Smooth muscle cell (in vitro differentiated cells): ENCODE measurements at regions not wholly inside any gene's neighbourhood (a gene's known extent, or its start where the extent isn't known, plus 50 kb on each side); places are given as distances from the start of the nearest gene placed in this dataset.

Source experiments
- DNase-seq: peaks from one replicate; lab custom pipeline; 2025; ENCODE audit not compliant: unreplicated experiment; lab: John Stamatoyannopoulos, UW
- H2AFZ ChIP-seq: fragments of 200-600 bp; sonication (generic); 2 replicates; pipeline ENCODE4 v1.6.0; 2016; ENCODE audit warnings: antibody characterized with exemption, low read depth, mild to moderate bottlenecking
- H3F3A ChIP-seq: fragments of 200-600 bp; sonication (generic); 2 replicates; pipeline ENCODE4 v1.6.0; 2017; ENCODE audit warnings: antibody characterized with exemption, low read depth
- H3K27ac ChIP-seq: fragments of 200-600 bp; sonication (generic); 2 replicates; pipeline ENCODE4 v1.5.1; 2016; ENCODE audit warnings: low read depth, mild to moderate bottlenecking
- H3K27me3 ChIP-seq: fragments of 200-600 bp; sonication (generic); 2 replicates; pipeline ENCODE4 v1.6.1; 2016; ENCODE audit warnings: low read depth, mild to moderate bottlenecking
- H3K36me3 ChIP-seq: fragments of 200-600 bp; sonication (generic); 2 replicates; pipeline ENCODE4 v1.5.1; 2016; ENCODE audit warnings: low read depth
- H3K4me1 ChIP-seq: fragments of 200-600 bp; sonication (generic); 2 replicates; pipeline ENCODE4 v1.5.1; 2016; ENCODE audit warnings: low read depth
- H3K4me2 ChIP-seq: fragments of 200-600 bp; sonication (generic); 2 replicates; pipeline ENCODE4 v1.6.0; 2016; ENCODE audit warnings: mild to moderate bottlenecking
- H3K4me3 ChIP-seq: fragments of 200-600 bp; sonication (generic); 2 replicates; pipeline ENCODE4 v1.5.1; 2016; ENCODE audit warnings: mild to moderate bottlenecking
- H3K79me2 ChIP-seq: fragments of 200-600 bp; sonication (generic); 2 replicates; pipeline ENCODE4 v1.6.0; 2016; ENCODE audit warnings: low read depth, mild to moderate bottlenecking
- H3K9ac ChIP-seq: fragments of 200-600 bp; sonication (generic); 2 replicates; pipeline ENCODE4 v1.6.0; 2016; ENCODE audit warnings: low read depth
- H3K9me3 ChIP-seq: fragments of 200-600 bp; sonication (generic); replicated peaks from 2 replicates; pipeline ENCODE4 v1.5.1; 2016; ENCODE audit warnings: low read depth
- H4K20me1 ChIP-seq: fragments of 200-600 bp; sonication (generic); 2 replicates; pipeline ENCODE4 v1.6.0; 2016; ENCODE audit warnings: low read depth
- WGBS: methylation state at CpG from one replicate; pipeline ENCODE4 v1.1.7; 2016; ENCODE audit warnings: low lambda C conversion rate; 5-methylcytosine and 5-hydroxymethylcytosine counted together
- TF ChIP-seq, protein P1 (sequence below): fragments of 200-600 bp; sonication (generic); IDR thresholded peaks from 2 replicates; pipeline ENCODE4 v1.5.1; 2017; ENCODE audit warnings: borderline replicate concordance, mild to moderate bottlenecking, antibody characterized with exemption; ENCODE audit not compliant: insufficient read depth, poor library complexity, severe bottlenecking

DNA sequence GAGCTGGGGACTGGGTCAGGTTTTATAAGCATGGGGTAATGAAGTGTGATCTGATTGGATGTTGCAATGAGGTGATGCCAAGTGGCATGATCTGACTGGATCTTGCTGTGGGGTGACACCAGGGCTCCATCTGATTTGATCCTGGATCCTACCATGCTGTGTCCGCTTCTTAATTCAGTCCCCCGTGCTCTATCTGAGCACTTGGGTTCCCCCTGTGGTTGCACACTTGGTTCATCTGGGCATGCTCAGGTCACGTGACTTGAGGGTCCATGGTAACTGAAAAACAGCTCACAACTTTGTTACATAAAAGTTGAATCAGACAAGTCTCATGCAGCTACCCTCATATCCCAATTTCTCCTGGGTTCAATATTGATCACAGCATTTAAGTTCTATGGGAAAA lies 448.6 kb upstream of the NRP1 start:
- Histone ChIP-seq H3K27ac (no peak overlapping the region), H3K36me3 (no peaks in the 10 kb centered on the region), H4K20me1 (no peaks in the 10 kb centered on the region), H3K79me2 (no peaks in the 10 kb centered on the region), H3K27me3 (no peaks in the 10 kb centered on the region), H3K4me1 (no peaks in the 10 kb centered on the region), H3K4me2 (no peak overlapping the region), H3K9me3 (no peaks in the 10 kb centered on the region), H3K9ac (no peak overlapping the region), H3F3A (no peaks in the 10 kb centered on the region), H2AFZ (no peak overlapping the region), H3K4me3 (no peak overlapping the region)
- 95% methylated on average over 3 of the region's 3 CpGs for WGBS
- DNase-seq, result no peak
- TF ChIP-seq, protein P1, sequence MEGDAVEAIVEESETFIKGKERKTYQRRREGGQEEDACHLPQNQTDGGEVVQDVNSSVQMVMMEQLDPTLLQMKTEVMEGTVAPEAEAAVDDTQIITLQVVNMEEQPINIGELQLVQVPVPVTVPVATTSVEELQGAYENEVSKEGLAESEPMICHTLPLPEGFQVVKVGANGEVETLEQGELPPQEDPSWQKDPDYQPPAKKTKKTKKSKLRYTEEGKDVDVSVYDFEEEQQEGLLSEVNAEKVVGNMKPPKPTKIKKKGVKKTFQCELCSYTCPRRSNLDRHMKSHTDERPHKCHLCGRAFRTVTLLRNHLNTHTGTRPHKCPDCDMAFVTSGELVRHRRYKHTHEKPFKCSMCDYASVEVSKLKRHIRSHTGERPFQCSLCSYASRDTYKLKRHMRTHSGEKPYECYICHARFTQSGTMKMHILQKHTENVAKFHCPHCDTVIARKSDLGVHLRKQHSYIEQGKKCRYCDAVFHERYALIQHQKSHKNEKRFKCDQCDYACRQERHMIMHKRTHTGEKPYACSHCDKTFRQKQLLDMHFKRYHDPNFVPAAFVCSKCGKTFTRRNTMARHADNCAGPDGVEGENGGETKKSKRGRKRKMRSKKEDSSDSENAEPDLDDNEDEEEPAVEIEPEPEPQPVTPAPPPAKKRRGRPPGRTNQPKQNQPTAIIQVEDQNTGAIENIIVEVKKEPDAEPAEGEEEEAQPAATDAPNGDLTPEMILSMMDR, result no peak

DNA sequence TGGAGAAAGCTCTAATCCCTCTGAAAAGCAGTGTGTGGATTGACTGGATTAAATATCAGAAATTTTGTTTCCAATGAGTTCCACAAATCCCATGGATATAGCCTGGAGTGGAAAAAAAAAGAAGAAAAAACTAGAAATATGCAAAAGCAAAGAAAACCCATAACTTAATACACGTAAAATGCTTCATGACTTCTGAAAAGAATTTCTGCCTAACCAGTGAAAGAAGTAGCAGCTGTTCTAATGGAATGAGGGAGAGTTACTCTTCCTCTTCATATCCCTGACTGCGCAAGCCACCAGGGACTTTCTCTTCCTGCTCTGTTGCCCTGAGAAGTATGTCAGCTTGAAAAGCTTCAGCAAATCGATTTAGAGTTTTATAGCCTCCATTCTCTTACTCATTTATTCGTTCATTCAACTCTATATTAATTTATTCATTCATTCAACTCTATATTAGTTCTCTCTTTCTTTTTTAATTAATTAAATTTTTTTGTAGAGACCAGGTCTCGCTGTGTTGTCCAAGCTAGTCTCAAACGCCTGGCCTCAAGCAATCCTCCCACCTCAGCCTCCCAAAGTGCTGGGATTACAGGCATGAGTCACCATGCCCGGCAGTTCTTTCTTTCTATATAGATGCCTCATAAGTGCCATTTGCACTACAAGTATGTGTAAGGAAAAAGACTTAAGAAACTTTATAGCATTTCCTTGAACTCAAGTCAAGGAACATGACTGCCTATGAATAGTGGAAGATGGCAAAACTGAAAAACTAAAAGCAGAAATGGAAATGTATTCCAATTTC lies 447.3 kb upstream of the NRP1 start:
- no peaks in the 10 kb centered on the region for H3K27me3 ChIP-seq
- H3K4me1 ChIP-seq, result no peaks in the 10 kb centered on the region
- H3F3A ChIP-seq, result no peaks in the 10 kb centered on the region
- no peak overlapping the region for H2AFZ ChIP-seq
- no peak overlapping the region for H3K27ac ChIP-seq
- no peaks in the 10 kb centered on the region for H4K20me1 ChIP-seq
- 83% methylated on average over 7 of the region's 7 CpGs for WGBS
- no peaks in the 10 kb centered on the region for H3K9me3 ChIP-seq
- H3K79me2 ChIP-seq, result no peaks in the 10 kb centered on the region
- H3K9ac ChIP-seq, result no peak overlapping the region
- no peak for DNase-seq
- no peak overlapping the region for H3K4me3 ChIP-seq
- H3K36me3 ChIP-seq, result no peaks in the 10 kb centered on the region
- no peak overlapping the region for H3K4me2 ChIP-seq
- TF ChIP-seq, protein P1, result no peak

DNA sequence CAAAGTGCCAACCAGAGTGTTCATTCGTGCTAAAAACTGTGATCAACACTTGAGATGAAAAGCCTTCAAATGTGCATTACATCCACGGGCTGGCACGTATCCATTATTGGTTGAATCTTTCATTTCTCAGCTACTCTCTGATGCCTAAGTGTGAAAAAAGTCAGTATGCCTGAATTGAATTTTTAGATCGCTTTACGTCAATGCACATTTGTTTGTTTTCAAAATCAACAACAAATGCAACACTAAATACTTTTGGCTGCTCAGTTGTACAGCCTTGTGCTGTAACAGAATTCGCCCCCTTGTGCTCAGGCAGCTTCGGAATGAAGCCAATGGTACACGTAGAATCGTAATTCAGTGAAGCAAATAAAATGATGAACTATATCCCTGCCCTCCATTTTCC lies 446.5 kb upstream of the NRP1 start:
- no peaks in the 10 kb centered on the region for H3F3A ChIP-seq
- H3K9me3 ChIP-seq, result no peaks in the 10 kb centered on the region
- 93% methylated on average over 9 of the region's 9 CpGs for WGBS
- no peak overlapping the region for H3K4me3 ChIP-seq
- no peaks in the 10 kb centered on the region for H3K36me3 ChIP-seq
- TF ChIP-seq, protein P1, result no peak
- H3K27me3 ChIP-seq, result no peaks in the 10 kb centered on the region
- H3K4me2 ChIP-seq, result no peak overlapping the region
- H2AFZ ChIP-seq, result no peak overlapping the region
- no peak overlapping the region for H3K27ac ChIP-seq
- H4K20me1 ChIP-seq, result no peaks in the 10 kb centered on the region
- no peak for DNase-seq
- no peak overlapping the region for H3K9ac ChIP-seq
- no peaks in the 10 kb centered on the region for H3K79me2 ChIP-seq
- H3K4me1 ChIP-seq, result no peaks in the 10 kb centered on the region

DNA sequence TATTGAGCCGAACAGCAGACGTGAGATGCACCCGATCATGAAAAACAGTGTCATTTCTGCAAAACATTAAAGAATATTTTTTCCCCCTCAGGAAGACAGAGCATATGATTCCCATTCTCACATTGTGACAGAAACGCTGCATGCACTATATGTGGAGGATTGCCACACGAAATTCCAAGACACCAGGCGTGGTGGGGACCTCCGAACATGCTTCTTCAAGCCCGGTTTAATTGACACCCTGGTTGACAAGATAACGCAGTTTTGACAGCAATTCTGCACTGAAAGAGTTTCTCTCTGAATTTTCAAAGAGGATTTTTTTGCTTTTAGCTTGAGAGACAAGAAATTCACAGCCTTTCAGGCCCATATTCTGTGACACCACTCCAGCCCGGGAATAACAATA lies 442.8 kb upstream of the NRP1 start:
- DNase-seq, result no peak
- Histone ChIP-seq H3K36me3 (no peaks in the 10 kb centered on the region), H2AFZ (no peak overlapping the region), H3K4me3 (no peak overlapping the region), H3K4me2 (no peak overlapping the region), H3K79me2 (no peaks in the 10 kb centered on the region), H3F3A (no peaks in the 10 kb centered on the region), H3K4me1 (peaks cover 4% of the 10 kb centered on the region), H3K27ac (no peak overlapping the region), H3K9ac (no peak overlapping the region), H3K27me3 (no peaks in the 10 kb centered on the region), H4K20me1 (no peaks in the 10 kb centered on the region), H3K9me3 (no peaks in the 10 kb centered on the region)
- WGBS, result 87% methylated on average over 10 of the region's 10 CpGs
- TF ChIP-seq, protein P1, result no peak
